Muscle layer of duodenum (tissue), 2 donors: ENCODE measurements at regions not wholly inside any gene's neighbourhood (a gene's known extent, or its start where the extent isn't known, plus 50 kb on each side); places are given as distances from the start of the nearest gene placed in this dataset.
"Not testable (repeated sequence)": the region's sequence is repeated elsewhere in the genome, so short reads cannot be mapped to it uniquely, and the experiment has no call there.

ENCODE experiments used
- H3K27ac ChIP-seq: one replicate; pipeline ENCODE4 v1.7.0; 2013; ENCODE audit warnings: mild to moderate bottlenecking, low read length
- H3K27me3 ChIP-seq: one replicate; pipeline ENCODE4 v1.7.0; 2013; ENCODE audit warnings: low read depth, mild to moderate bottlenecking, control low read depth, low read length
- H3K36me3 ChIP-seq, 2 donors: one replicate each; pipeline ENCODE4 v1.7.0; 2013; ENCODE audit warnings: low read length in 2 of 2, control low read depth in 1 of 2, mild to moderate bottlenecking in 1 of 2; ENCODE audit not compliant: insufficient read depth in 2 of 2, control insufficient read depth in 1 of 2
- H3K4me1 ChIP-seq, 2 donors: one replicate each; pipeline ENCODE4 v1.7.0; 2013; ENCODE audit warnings: low read length in 2 of 2, mild to moderate bottlenecking in 2 of 2, control low read depth in 1 of 2, moderate library complexity in 1 of 2; ENCODE audit not compliant: insufficient read depth in 2 of 2, control insufficient read depth in 1 of 2
- H3K4me3 ChIP-seq, 2 donors: one replicate each; pipeline ENCODE4 v1.7.0; 2013; ENCODE audit warnings: low read length in 2 of 2, low read depth in 1 of 2, mild to moderate bottlenecking in 1 of 2
- H3K9me3 ChIP-seq, 2 donors: one replicate each; pipeline ENCODE4 v1.7.0; 2013; ENCODE audit warnings: low read length in 2 of 2, control low read depth in 1 of 2, mild to moderate bottlenecking in 1 of 2; ENCODE audit not compliant: control insufficient read depth in 1 of 2
- donor health status: healthy.

GRCh38 chr1:239107676-239108075, 278.7 kb upstream of the CHRM3 start:
- Histone ChIP-seq H3K27me3 (no peaks in the 10 kb centered on the region), H3K4me3 (no peak overlapping the region), H3K36me3 (no peaks in the 10 kb centered on the region), H3K9me3 (no peaks in the 10 kb centered on the region), H3K27ac (no peak overlapping the region), H3K4me1 (no peaks in the 10 kb centered on the region)

- H3K9me3 ChIP-seq, H3K27me3 ChIP-seq, H3K36me3 ChIP-seq, H3K4me1 ChIP-seq, H3K4me3 ChIP-seq, H3K27ac ChIP-seq: not testable (repeated sequence)
These were observed 279.7 kb upstream of the CHRM3 start for GRCh38 chr1:239106689-239107088.

- H3K9me3 ChIP-seq: no peaks in the 10 kb centered on the region
- H3K4me1 ChIP-seq: no peaks in the 10 kb centered on the region
- H3K36me3 ChIP-seq: no peaks in the 10 kb centered on the region
- H3K27ac ChIP-seq: no peak overlapping the region
- no peak overlapping the region for H3K4me3 ChIP-seq
- H3K27me3 ChIP-seq: no peaks in the 10 kb centered on the region
These were observed 287.8 kb upstream of the CHRM3 start for GRCh38 chr1:239098400-239099037.

- H3K27ac ChIP-seq: no peak overlapping the region
- H3K4me3 ChIP-seq: no peak overlapping the region
- no peaks in the 10 kb centered on the region for H3K9me3 ChIP-seq
- H3K36me3 ChIP-seq: no peaks in the 10 kb centered on the region
- H3K27me3 ChIP-seq: no peaks in the 10 kb centered on the region
- H3K4me1 ChIP-seq: no peaks in the 10 kb centered on the region
These were observed 294.8 kb upstream of the CHRM3 start for GRCh38 chr1:239091537-239091936.

- no peak overlapping the region for H3K27ac ChIP-seq
- no peaks in the 10 kb centered on the region for H3K9me3 ChIP-seq
- no peaks in the 10 kb centered on the region for H3K36me3 ChIP-seq
- no peaks in the 10 kb centered on the region for H3K4me1 ChIP-seq
- no peak overlapping the region for H3K4me3 ChIP-seq
- H3K27me3 ChIP-seq: no peaks in the 10 kb centered on the region
These were observed 301.8 kb upstream of the CHRM3 start for GRCh38 chr1:239084459-239085080.

- H3K36me3 ChIP-seq, H3K27ac ChIP-seq, H3K4me3 ChIP-seq, H3K4me1 ChIP-seq, H3K9me3 ChIP-seq, H3K27me3 ChIP-seq: not testable (repeated sequence)
These were observed 304.4 kb upstream of the CHRM3 start for GRCh38 chr1:239081947-239082346.

- H3K4me3 ChIP-seq: no peak overlapping the region
- H3K27me3 ChIP-seq: no peaks in the 10 kb centered on the region
- no peak overlapping the region for H3K27ac ChIP-seq
- H3K36me3 ChIP-seq: no peaks in the 10 kb centered on the region
- no peaks in the 10 kb centered on the region for H3K9me3 ChIP-seq
- no peaks in the 10 kb centered on the region for H3K4me1 ChIP-seq
These were observed 318.9 kb upstream of the CHRM3 start for GRCh38 chr1:239067480-239067879.

GRCh38 chr1:239067058-239067457, 319.3 kb upstream of the CHRM3 start:
- no peaks in the 10 kb centered on the region for H3K9me3 ChIP-seq
- H3K4me1 ChIP-seq: no peaks in the 10 kb centered on the region
- H3K27me3 ChIP-seq: no peaks in the 10 kb centered on the region
- no peaks in the 10 kb centered on the region for H3K36me3 ChIP-seq
- no peak overlapping the region for H3K4me3 ChIP-seq
- no peak overlapping the region for H3K27ac ChIP-seq

DNA sequence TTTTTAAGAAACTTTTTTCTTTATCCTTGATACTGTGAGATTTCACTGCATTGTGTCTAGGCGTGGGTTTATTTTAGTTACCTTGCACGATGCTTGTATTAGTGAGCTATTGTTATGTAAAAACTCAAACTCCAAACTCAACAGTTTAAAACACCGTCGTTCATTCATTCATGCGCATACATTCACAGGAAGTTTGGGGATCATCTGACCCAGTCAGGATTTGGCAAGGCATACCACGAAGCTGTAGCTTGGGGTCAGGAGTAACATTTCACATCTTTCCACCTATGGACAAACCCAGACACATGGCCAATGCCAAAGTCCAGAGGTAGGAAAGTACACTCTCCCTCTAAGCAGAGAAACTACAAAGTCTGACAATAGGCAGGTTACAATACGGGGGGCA, 324.6 kb upstream of the CHRM3 start:
- H3K27ac ChIP-seq: no peak overlapping the region
- H3K4me1 ChIP-seq: no peaks in the 10 kb centered on the region
- H3K27me3 ChIP-seq: no peaks in the 10 kb centered on the region
- H3K36me3 ChIP-seq: no peaks in the 10 kb centered on the region
- no peak overlapping the region for H3K4me3 ChIP-seq
- H3K9me3 ChIP-seq: no peaks in the 10 kb centered on the region

DNA sequence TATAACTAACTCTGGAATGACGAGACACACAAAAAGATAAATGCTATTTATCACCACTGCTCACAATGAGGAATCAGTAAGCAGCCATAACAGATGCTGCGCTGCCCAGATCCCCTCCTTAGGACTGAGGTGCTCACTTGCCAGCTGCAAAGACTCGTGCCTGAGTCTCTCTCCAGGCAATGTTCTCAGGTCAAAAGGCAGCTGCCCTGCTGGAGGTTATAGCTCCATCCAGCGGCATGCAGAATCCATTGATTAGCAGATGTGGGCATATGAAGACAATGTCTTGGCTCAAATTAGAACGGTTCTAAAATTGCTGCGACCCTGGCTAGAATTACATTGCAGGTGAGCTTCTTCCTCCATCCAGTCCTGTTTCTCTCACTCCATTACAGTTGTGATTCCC, 328.2 kb upstream of the CHRM3 start:
- H3K9me3 ChIP-seq: peaks cover 0 to 7% of the 10 kb centered on the region in 2 donors
- H3K4me1 ChIP-seq: no peaks in the 10 kb centered on the region
- H3K4me3 ChIP-seq: no peak overlapping the region
- no peaks in the 10 kb centered on the region for H3K27me3 ChIP-seq
- no peak overlapping the region for H3K27ac ChIP-seq
- no peaks in the 10 kb centered on the region for H3K36me3 ChIP-seq

DNA sequence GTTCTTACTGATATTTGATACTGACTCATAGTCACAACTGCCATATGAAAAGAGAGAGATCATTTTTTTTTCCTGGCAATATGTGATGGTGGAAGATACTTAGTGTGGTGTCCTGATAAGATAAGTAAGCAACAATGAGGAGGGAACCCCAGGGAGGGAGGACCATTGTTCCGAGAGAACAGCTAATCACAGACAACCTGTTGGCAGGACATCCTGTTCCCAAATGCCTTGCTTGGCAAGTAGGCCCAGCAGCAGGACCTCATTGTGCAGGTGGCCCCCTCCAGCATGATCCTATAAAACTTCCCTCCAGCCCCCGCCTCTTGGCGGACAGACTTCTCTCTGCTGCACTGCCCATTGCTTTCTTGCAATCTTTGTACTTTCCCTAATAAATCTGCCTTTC, 329.4 kb upstream of the CHRM3 start:
- no peaks in the 10 kb centered on the region for H3K36me3 ChIP-seq
- no peaks in the 10 kb centered on the region for H3K27me3 ChIP-seq
- H3K4me3 ChIP-seq: no peak overlapping the region
- H3K9me3 ChIP-seq: peaks cover 0 to 7% of the 10 kb centered on the region in 2 donors
- no peak overlapping the region for H3K27ac ChIP-seq
- H3K4me1 ChIP-seq: no peaks in the 10 kb centered on the region

- H3K9me3 ChIP-seq: peaks cover 0 to 7% of the 10 kb centered on the region in 2 donors
- no peak overlapping the region for H3K4me3 ChIP-seq
- no peak overlapping the region for H3K27ac ChIP-seq
- H3K36me3 ChIP-seq: no peaks in the 10 kb centered on the region
- H3K27me3 ChIP-seq: no peaks in the 10 kb centered on the region
- H3K4me1 ChIP-seq: no peaks in the 10 kb centered on the region
These were observed 333.1 kb upstream of the CHRM3 start for GRCh38 chr1:239053279-239053678.
